ENCODE measurements at regions not wholly inside any gene's neighbourhood (a gene's known extent, or its start where the extent isn't known, plus 50 kb on each side); places are given as distances from the start of the nearest gene placed in this dataset.

DNA sequence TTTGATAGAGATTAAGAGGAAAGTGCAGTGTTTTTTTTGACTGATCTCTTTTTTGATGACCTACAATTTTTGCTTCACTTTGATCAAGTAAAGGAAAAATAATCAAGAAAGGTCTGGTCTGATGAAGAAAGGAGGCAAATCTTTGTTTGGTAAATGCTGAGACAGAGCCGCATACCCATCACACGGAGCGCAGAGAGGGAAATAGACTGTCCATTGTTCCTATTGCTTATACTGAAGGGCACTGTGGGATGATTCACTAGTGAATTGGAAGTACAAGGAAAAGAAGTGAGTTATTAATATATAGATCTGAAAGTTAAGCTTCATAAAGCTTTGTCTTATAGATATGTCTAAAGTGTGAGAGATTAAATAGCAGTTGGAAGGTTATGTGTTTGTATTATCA lies 455.1 kb downstream of the PLCL1 start:
- no peaks in the 10 kb centered on the region for H3K9me3 Mint-ChIP-seq (ENCODE audit: low read depth)
- DNase-seq, result no peak
- no peak overlapping the region for H3K27ac Mint-ChIP-seq
- intact Hi-C loops (cut with DNase I, micrococcal nuclease), result no loop called here
- no peaks in the 10 kb centered on the region for H3K36me3 Mint-ChIP-seq (ENCODE audit: low read depth)
- ATAC-seq, result no peak
- ChIA-PET POLR2A (no interaction called here), CTCF (no interaction called here)
- peaks cover 23% of the 10 kb centered on the region for H3K27me3 Mint-ChIP-seq
- H3K4me3 Mint-ChIP-seq, result no peak overlapping the region
- H3K4me1 Mint-ChIP-seq, result no peaks in the 10 kb centered on the region

DNA sequence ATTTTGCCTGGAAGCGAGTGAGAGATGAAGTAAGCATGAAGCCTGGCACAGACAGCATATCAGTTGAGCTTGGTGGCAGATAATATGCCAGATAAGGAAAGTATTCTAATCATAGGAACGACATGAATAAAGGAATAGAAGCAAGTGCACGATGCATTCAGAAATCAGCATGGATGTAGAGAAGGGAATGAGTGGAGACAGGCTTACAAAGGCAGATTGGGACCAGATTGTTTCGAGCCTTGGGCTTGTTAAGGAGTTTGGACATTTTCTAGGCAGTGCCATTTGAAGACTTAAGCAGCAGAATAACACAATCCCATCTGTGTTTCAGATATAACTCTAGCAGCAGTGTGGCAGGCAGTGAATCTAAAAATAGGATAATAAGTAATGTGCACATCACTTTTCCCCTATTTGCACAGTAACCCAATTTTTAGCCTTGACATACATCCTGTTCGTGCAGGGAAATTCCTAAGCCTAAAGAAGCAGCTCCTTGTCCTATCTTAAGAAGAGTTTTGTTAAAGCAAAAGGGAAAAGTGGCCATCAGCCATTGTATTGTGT lies 450.2 kb downstream of the PLCL1 start:
- ChIA-PET POLR2A (no interaction called here), CTCF (no interaction called here)
- ATAC-seq, result no peak
- Mint-ChIP-seq H3K36me3 (ENCODE audit: low read depth) (no peaks in the 10 kb centered on the region), H3K9me3 (ENCODE audit: low read depth) (no peaks in the 10 kb centered on the region), H3K4me1 (no peaks in the 10 kb centered on the region), H3K27ac (no peak overlapping the region), H3K27me3 (peaks cover 21% of the 10 kb centered on the region), H3K4me3 (no peak overlapping the region)
- DNase-seq, result no peak
- intact Hi-C loops (cut with DNase I, micrococcal nuclease), result no loop called here

DNA sequence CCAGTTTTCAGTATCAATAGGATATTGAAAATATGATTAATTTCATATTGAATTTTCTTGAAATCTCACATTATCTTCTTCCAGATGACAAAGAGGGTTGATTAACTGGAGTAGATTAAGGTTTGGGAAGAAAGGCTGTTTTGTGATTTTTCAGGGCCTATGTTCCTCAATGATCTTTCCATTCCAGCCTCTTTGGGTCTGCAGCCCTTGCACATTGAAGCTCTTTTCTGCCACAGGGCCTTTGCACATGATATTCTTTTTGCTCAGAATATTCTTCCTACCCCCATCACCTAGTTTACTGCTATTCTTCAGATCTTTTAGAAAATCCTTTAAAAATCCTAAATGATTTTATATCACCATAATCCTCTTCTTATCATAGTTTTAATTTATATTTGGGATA lies 449.6 kb downstream of the PLCL1 start:
- CTCF ChIA-PET, result no interaction called here
- POLR2A ChIA-PET, result no interaction called here
- H3K27me3 Mint-ChIP-seq, result peaks cover 17% of the 10 kb centered on the region
- no peak for ATAC-seq
- no peak for DNase-seq
- no peaks in the 10 kb centered on the region for H3K4me1 Mint-ChIP-seq
- no peak overlapping the region for H3K27ac Mint-ChIP-seq
- no peaks in the 10 kb centered on the region for H3K36me3 Mint-ChIP-seq (ENCODE audit: low read depth)
- H3K4me3 Mint-ChIP-seq, result no peak overlapping the region
- no peaks in the 10 kb centered on the region for H3K9me3 Mint-ChIP-seq (ENCODE audit: low read depth)
- intact Hi-C loops (cut with DNase I, micrococcal nuclease), result no loop called here

DNA sequence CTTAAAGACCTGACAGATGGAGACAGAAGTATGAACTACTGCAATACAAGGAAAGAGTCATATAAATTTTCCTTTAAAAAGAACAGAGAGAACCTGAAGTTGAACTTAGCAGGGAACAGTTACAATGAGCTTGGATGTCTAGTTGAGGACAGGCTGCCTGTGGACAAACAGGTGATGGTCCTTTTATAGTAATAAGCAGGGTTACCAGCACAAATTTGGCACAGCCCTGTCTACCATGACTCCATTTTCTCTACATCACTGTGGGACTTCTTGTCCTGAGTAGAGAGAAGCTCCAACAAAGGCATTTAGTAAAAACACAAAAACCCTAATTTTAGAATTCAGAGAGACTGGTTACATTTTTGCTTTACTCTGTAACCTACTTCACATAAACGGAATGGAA lies 448.1 kb downstream of the PLCL1 start:
- H3K4me3 Mint-ChIP-seq, result no peak overlapping the region
- no peaks in the 10 kb centered on the region for H3K4me1 Mint-ChIP-seq
- H3K27me3 Mint-ChIP-seq, result peaks cover 16% of the 10 kb centered on the region
- intact Hi-C loops (cut with DNase I, micrococcal nuclease), result no loop called here
- no peak for ATAC-seq
- POLR2A ChIA-PET, result no interaction called here
- H3K9me3 Mint-ChIP-seq (ENCODE audit: low read depth), result no peaks in the 10 kb centered on the region
- no peak for DNase-seq
- no peaks in the 10 kb centered on the region for H3K36me3 Mint-ChIP-seq (ENCODE audit: low read depth)
- CTCF ChIA-PET, result interaction anchor here (0.6 kb wide), 1 partner anchor 1233 kb away, joined by 3 read pairs; no protein-coding TSS in a partner anchor
- H3K27ac Mint-ChIP-seq, result no peak overlapping the region

DNA sequence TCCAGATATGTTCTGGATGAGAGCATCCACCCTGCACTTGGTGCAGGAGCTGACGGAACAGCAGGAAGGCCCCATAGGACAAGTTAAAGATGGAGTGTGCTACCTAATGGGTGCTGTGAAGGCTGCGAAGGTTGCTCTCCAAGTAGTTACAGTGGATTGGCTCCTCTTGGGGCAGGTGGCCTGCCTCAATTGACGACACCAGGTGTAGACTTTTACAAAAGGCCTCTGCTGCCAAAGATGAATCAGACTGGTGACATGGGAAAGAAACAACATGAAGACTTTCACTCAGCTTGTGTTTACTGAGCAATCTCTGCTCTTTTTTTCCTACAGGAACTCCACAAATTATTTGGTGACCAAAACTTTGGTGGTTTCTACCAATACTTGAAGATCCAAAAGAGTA lies 437.7 kb downstream of the PLCL1 start:
- H3K27me3 Mint-ChIP-seq, result peaks cover 4% of the 10 kb centered on the region
- H3K27ac Mint-ChIP-seq, result no peak overlapping the region
- POLR2A ChIA-PET, result no interaction called here
- intact Hi-C loops (cut with DNase I, micrococcal nuclease), result no loop called here
- CTCF ChIA-PET, result interaction anchor here (1.5 kb wide), 1 partner anchor 54 kb away, joined by 6 read pairs; no protein-coding TSS in a partner anchor
- no peak overlapping the region for H3K4me3 Mint-ChIP-seq
- H3K9me3 Mint-ChIP-seq (ENCODE audit: low read depth), result no peaks in the 10 kb centered on the region
- DNase-seq (no peak), ATAC-seq (no peak)
- no peaks in the 10 kb centered on the region for H3K36me3 Mint-ChIP-seq (ENCODE audit: low read depth)
- H3K4me1 Mint-ChIP-seq, result no peaks in the 10 kb centered on the region

DNA sequence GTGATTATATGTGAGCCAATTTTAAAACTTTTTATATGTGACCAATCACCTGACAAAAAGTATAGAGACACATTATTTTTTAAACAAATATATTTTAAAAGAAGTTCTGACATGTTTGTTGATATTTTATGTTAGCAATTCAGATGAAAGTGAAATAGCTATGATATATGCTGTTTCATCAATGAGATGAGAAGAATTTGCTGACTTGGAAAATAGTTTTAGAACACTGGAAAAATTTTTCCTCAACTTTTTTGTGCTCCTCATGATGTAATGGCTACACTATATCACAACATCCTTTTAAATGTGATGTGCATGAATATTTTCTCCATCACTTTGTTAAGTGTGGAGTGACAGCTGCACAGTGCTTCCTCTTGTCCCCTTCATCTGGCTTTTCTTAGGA lies 434.0 kb downstream of the PLCL1 start:
- intact Hi-C loops (cut with DNase I, micrococcal nuclease), result no loop called here
- ATAC-seq, result no peak
- Mint-ChIP-seq H3K4me1 (no peaks in the 10 kb centered on the region), H3K9me3 (ENCODE audit: low read depth) (no peaks in the 10 kb centered on the region), H3K27me3 (peaks cover 14% of the 10 kb centered on the region), H3K36me3 (ENCODE audit: low read depth) (no peaks in the 10 kb centered on the region), H3K4me3 (no peak overlapping the region), H3K27ac (no peak overlapping the region)
- ChIA-PET POLR2A (no interaction called here), CTCF (no interaction called here)
- no peak for DNase-seq

DNA sequence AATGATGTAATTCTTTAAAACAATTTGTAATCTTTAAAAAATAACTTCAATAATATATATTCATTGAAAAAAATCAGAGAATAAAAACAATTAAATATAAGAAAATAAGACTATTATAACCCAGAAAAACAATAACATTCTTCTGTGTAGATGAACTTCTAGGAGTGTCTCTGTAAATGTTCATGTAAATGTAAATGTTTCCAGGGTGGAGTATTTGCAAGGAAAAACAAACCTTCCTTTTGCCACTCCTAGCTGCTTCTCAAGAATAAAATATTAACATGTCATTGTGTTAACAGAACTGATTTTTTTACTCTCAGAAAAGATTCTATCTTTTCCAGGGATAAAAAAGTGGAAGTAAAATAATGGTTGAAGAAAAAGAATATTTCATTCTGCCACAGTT lies 431.9 kb downstream of the PLCL1 start:
- ATAC-seq (no peak), DNase-seq (no peak)
- intact Hi-C loops (cut with DNase I, micrococcal nuclease), result no loop called here
- Mint-ChIP-seq H3K27ac (no peak overlapping the region), H3K4me3 (no peak overlapping the region), H3K36me3 (ENCODE audit: low read depth) (no peaks in the 10 kb centered on the region), H3K9me3 (ENCODE audit: low read depth) (no peaks in the 10 kb centered on the region), H3K4me1 (no peaks in the 10 kb centered on the region), H3K27me3 (peaks cover 16% of the 10 kb centered on the region)
- POLR2A ChIA-PET, result no interaction called here
- CTCF ChIA-PET, result no interaction called here

DNA sequence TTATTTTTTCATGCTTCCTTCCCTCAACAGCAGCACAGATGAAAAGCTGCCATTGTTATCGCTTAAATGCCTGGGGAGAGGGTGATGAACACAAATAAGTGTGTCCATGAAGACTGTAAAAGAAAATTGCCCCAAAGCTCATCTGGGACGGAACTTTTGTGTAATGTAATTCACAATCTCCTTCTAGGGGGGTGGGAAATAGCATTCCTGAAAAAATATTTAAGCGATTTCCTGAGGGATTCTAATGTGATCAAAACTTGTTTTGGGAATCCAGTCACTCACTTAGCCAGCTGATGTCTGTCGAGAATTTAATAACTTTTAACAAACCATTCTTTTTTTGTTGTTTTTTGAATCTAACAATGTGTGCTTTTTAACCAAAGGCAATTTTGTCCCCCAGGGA lies 427.9 kb downstream of the PLCL1 start:
- ATAC-seq, result no peak
- H3K36me3 Mint-ChIP-seq (ENCODE audit: low read depth), result no peaks in the 10 kb centered on the region

DNA sequence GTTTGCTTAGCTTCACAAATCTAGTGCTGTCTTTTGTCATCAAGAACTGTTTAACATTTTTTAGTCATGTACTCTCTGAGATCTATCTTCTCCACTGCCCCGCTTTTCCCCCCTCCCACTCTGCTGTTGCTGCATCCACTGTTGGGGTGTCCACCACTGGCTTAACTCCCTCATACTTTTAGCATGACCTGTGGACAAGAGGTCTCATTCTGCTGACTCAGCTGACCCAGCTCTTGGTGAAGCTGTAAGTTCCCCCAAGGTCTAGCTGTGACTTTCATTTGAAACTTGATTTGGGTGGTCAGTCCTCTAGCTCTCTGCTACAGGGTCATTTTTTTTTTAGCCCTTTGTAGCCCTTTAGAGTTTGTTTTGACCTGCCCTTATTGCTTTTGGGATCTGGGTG lies 427.2 kb downstream of the PLCL1 start:
- CTCF ChIA-PET, result no interaction called here
- Mint-ChIP-seq H3K4me1 (no peaks in the 10 kb centered on the region), H3K27ac (no peak overlapping the region), H3K27me3 (peaks cover 20% of the 10 kb centered on the region), H3K36me3 (ENCODE audit: low read depth) (no peaks in the 10 kb centered on the region), H3K9me3 (ENCODE audit: low read depth) (no peaks in the 10 kb centered on the region), H3K4me3 (no peak overlapping the region)
- POLR2A ChIA-PET, result no interaction called here
- ATAC-seq (no peak), DNase-seq (no peak)
- intact Hi-C loops (cut with DNase I, micrococcal nuclease), result no loop called here

More for the DNA sequence above, 427.9 kb downstream of the PLCL1 start:
- Mint-ChIP-seq H3K4me1 (no peaks in the 10 kb centered on the region), H3K27ac (no peak overlapping the region), H3K9me3 (ENCODE audit: low read depth) (no peaks in the 10 kb centered on the region), H3K4me3 (no peak overlapping the region), H3K27me3 (peaks cover 20% of the 10 kb centered on the region)
- no peak for DNase-seq
- ChIA-PET CTCF (interaction anchor here (1.1 kb wide), 1 partner anchor 36 kb away, joined by 3 read pairs; no protein-coding TSS in a partner anchor), POLR2A (no interaction called here)
- intact Hi-C loops (cut with DNase I, micrococcal nuclease), result no loop called here

DNA sequence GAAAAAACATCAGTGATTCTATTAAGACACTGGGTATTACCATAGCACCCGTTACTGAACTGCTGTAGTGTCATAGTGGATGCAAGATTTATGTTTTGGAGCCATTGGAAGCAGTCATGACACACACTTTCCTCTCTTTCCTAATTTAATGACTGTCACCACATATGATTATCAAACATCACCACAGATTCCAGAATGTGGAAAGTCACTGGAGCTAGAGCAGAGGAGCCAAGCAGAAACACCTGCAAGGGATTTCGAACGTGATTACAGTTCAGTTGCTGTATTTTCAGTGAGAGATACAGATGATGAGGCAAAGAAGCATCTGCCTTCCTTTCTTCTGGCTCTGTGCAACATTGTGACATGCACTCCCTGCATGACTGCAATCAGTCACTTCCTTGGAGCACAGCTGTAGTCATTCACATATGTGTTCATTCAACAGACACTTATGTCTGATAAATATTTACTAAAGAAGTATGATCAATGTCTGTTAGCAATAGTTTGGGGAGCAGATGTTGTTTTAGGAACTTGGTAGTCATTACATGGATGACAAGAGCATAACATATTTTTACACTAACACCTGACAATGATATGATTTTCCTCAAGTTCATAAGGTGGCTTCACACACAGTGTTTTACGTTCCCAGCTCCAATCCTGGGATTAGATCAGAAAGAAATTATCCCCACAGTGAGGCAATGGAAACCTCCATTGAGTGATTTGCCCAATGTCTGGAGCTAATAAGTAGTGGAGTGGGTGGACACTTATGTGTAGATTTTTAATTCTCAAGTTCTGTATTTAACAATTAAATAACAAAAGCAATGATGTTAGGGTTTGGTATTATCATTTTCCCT lies 416.6 kb downstream of the PLCL1 start:
- H3K4me1 Mint-ChIP-seq, result no peaks in the 10 kb centered on the region
- no peaks in the 10 kb centered on the region for H3K36me3 Mint-ChIP-seq (ENCODE audit: low read depth)
- H3K27ac Mint-ChIP-seq, result no peak overlapping the region
- CTCF ChIA-PET, result interaction anchor here (0.6 kb wide), 1 partner anchor 1501 kb away, joined by 3 read pairs; no protein-coding TSS in a partner anchor
- no peak overlapping the region for H3K4me3 Mint-ChIP-seq
- H3K9me3 Mint-ChIP-seq (ENCODE audit: low read depth), result no peaks in the 10 kb centered on the region
- DNase-seq (no peak), ATAC-seq (no peak)
- intact Hi-C loops (cut with DNase I, micrococcal nuclease), result no loop called here
- H3K27me3 Mint-ChIP-seq, result peaks cover 6% of the 10 kb centered on the region
- POLR2A ChIA-PET, result no interaction called here

DNA sequence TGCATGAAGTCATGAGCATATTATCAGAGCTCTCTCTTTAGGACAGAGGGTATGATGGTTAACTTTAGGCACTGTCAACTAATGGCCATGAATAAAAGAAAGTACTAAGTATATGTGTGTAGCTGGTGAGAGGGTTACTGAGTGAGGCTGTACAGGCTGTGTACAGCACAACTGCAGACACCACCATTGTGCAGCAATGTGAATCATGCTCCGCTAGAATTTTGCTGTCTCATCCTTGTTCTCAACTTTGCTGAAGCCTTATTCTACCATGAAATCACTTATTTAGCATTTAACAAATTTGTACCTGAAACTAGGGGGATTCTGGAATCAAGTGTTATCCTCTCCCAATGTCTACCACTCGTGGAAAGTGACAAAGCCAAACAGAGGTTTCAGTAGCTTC lies 414.9 kb downstream of the PLCL1 start:
- ChIA-PET POLR2A (no interaction called here), CTCF (interaction anchor here (0.7 to 1.4 kb wide), 4 partner anchors 8 to 524 kb away, joined by 3 to 5 read pairs (median 3); no protein-coding TSS in a partner anchor)
- Mint-ChIP-seq H3K4me1 (no peaks in the 10 kb centered on the region), H3K27me3 (peaks cover 6% of the 10 kb centered on the region), H3K9me3 (ENCODE audit: low read depth) (no peaks in the 10 kb centered on the region), H3K4me3 (no peak overlapping the region), H3K36me3 (ENCODE audit: low read depth) (no peaks in the 10 kb centered on the region), H3K27ac (no peak overlapping the region)
- ATAC-seq (no peak), DNase-seq (no peak)
- intact Hi-C loops (cut with DNase I, micrococcal nuclease), result no loop called here

DNA sequence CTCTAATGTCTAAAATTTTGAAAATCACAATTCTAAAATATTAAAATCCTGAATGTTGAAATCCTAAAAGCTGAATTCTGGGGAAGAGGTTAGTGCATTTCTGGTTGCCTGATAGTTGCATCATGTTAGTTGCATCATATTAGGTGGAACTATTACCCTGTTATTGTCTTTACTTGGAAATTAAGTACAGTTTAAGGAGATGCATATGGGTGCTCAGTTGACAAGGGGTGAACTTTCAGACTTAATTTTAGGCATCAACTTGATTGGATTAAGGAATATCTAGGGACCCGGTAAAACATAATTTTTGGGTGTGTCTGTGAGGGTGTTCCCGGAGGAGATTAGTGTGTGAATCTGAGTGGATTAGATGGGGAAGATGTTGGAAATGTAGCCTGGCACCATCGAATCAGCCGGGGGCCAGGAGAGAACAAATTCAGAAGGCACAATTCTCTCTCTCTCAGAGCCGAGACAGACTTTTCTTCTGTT lies 409.8 kb downstream of the PLCL1 start:
- ATAC-seq (no peak), DNase-seq (no peak)
- Mint-ChIP-seq H3K27ac (no peak overlapping the region), H3K27me3 (peaks cover 5% of the 10 kb centered on the region), H3K36me3 (ENCODE audit: low read depth) (no peaks in the 10 kb centered on the region), H3K4me1 (no peaks in the 10 kb centered on the region), H3K9me3 (ENCODE audit: low read depth) (no peaks in the 10 kb centered on the region), H3K4me3 (no peak overlapping the region)
- CTCF ChIA-PET, result no interaction called here
- POLR2A ChIA-PET, result no interaction called here
- intact Hi-C loops (cut with DNase I, micrococcal nuclease), result no loop called here

Measured in activated CD4-positive, alpha-beta T cell treated with anti-CD3 and anti-CD28 coated beads for 36 hours (primary cell).